ENCODE measurements at regions not wholly inside any gene's neighbourhood (a gene's known extent, or its start where the extent isn't known, plus 50 kb on each side); places are given as distances from the start of the nearest gene placed in this dataset.
A peak's percentile ranks its signal among the peaks of the same experiment; 100 is the strongest.

- Histone ChIP-seq H3K4me2 (ENCODE audit: insufficient read depth, low read length) (no peak overlapping the region), H4K20me1 (ENCODE audit: insufficient read depth, low read length) (no peaks in the 10 kb centered on the region), H3K27ac (ENCODE audit: low read length) (no peak overlapping the region), H2AFZ (ENCODE audit: low read depth, low read length) (no peak overlapping the region), H3K9ac (ENCODE audit: low read depth, low read length) (no peak overlapping the region), H3K36me3 (ENCODE audit: insufficient read depth, low read length) (no peaks in the 10 kb centered on the region), H3K9me3 (ENCODE audit: insufficient read depth, low read length, severe bottlenecking) (peaks cover 2% of the 10 kb centered on the region), H3K79me2 (ENCODE audit: insufficient read depth, low read length) (no peaks in the 10 kb centered on the region), H3K4me3 (ENCODE audit: low read depth in 1 of 2, low read length in 2 of 2) (no peak overlapping the region), H3K4me1 (ENCODE audit: insufficient read depth, low read length) (no peaks in the 10 kb centered on the region), H3K27me3 (ENCODE audit: insufficient read depth, low read length, poor library complexity) (no peaks in the 10 kb centered on the region)
- ATAC-seq (ENCODE audit: insufficient read depth, low read depth) (no peak), DNase-seq (no peak)
- TF ChIP-seq CTCF (IDR thresholded peaks at IDR 0.05; ENCODE audit: borderline replicate concordance, extremely low read depth, low read length, poor library complexity, severe bottlenecking) (no peak), EZH2 (IDR thresholded peaks at IDR 0.05; ENCODE audit: borderline replicate concordance, low read depth, low read length, severe bottlenecking) (no peak)
Observed at GRCh38 chr18:8937160-8938094, 165.1 kb upstream of the NDUFV2 start.

- no peaks in the 10 kb centered on the region for H4K20me1 ChIP-seq (ENCODE audit: insufficient read depth, low read length)
- no peak overlapping the region for H3K4me2 ChIP-seq (ENCODE audit: insufficient read depth, low read length)
- H3K27ac ChIP-seq (ENCODE audit: low read length): no peak overlapping the region
- TF ChIP-seq EZH2 (IDR thresholded peaks at IDR 0.05; ENCODE audit: borderline replicate concordance, low read depth, low read length, severe bottlenecking): no peak
- TF ChIP-seq CTCF (IDR thresholded peaks at IDR 0.05; ENCODE audit: borderline replicate concordance, extremely low read depth, low read length, poor library complexity, severe bottlenecking): no peak
- H3K36me3 ChIP-seq (ENCODE audit: insufficient read depth, low read length): no peaks in the 10 kb centered on the region
- DNase-seq (no peak), ATAC-seq (ENCODE audit: insufficient read depth, low read depth) (peak; percentile 62)
- H3K9me3 ChIP-seq (ENCODE audit: insufficient read depth, low read length, severe bottlenecking): no peaks in the 10 kb centered on the region
- H3K9ac ChIP-seq (ENCODE audit: low read depth, low read length): no peak overlapping the region
- no peak overlapping the region for H3K4me3 ChIP-seq (ENCODE audit: low read depth in 1 of 2, low read length in 2 of 2)
- no peaks in the 10 kb centered on the region for H3K4me1 ChIP-seq (ENCODE audit: insufficient read depth, low read length)
- no peak overlapping the region for H2AFZ ChIP-seq (ENCODE audit: low read depth, low read length)
- H3K27me3 ChIP-seq (ENCODE audit: insufficient read depth, low read length, poor library complexity): no peaks in the 10 kb centered on the region
- H3K79me2 ChIP-seq (ENCODE audit: insufficient read depth, low read length): no peaks in the 10 kb centered on the region
Observed at GRCh38 chr18:8938817-8939216, 163.7 kb upstream of the NDUFV2 start.

GRCh38 chr18:8942021-8942908 lies 160.2 kb upstream of the NDUFV2 start:
- H3K9ac ChIP-seq (ENCODE audit: low read depth, low read length): no peak overlapping the region
- H3K4me3 ChIP-seq (ENCODE audit: low read depth in 1 of 2, low read length in 2 of 2): no peak overlapping the region
- no peaks in the 10 kb centered on the region for H3K27me3 ChIP-seq (ENCODE audit: insufficient read depth, low read length, poor library complexity)
- no peaks in the 10 kb centered on the region for H3K9me3 ChIP-seq (ENCODE audit: insufficient read depth, low read length, severe bottlenecking)
- no peak overlapping the region for H2AFZ ChIP-seq (ENCODE audit: low read depth, low read length)
- no peak for ATAC-seq (ENCODE audit: insufficient read depth, low read depth)
- H3K79me2 ChIP-seq (ENCODE audit: insufficient read depth, low read length): no peaks in the 10 kb centered on the region
- TF ChIP-seq CTCF (IDR thresholded peaks at IDR 0.05; ENCODE audit: borderline replicate concordance, extremely low read depth, low read length, poor library complexity, severe bottlenecking) (no peak), EZH2 (IDR thresholded peaks at IDR 0.05; ENCODE audit: borderline replicate concordance, low read depth, low read length, severe bottlenecking) (no peak)
- no peak for DNase-seq
- 0 out of 2 replicates have a peak, but pooled peaks cover 3% of the 10 kb centered on the region for H3K4me1 ChIP-seq (ENCODE audit: insufficient read depth, low read length)
- H3K27ac ChIP-seq (ENCODE audit: low read length): no peak overlapping the region
- H3K4me2 ChIP-seq (ENCODE audit: insufficient read depth, low read length): no peak overlapping the region
- no peaks in the 10 kb centered on the region for H4K20me1 ChIP-seq (ENCODE audit: insufficient read depth, low read length)
- H3K36me3 ChIP-seq (ENCODE audit: insufficient read depth, low read length): no peaks in the 10 kb centered on the region

All from DND-41 (cell line).